GM19351 (cell line): ENCODE measurements at regions not wholly inside any gene's neighbourhood (a gene's known extent, or its start where the extent isn't known, plus 50 kb on each side); places are given as distances from the start of the nearest gene placed in this dataset.

Experiments
- ATAC-seq: cut with Tn5 transposase; IDR thresholded peaks from one replicate; pipeline ENCODE4 v1.9.1; 2021; ENCODE audit warnings: mild to moderate bottlenecking, moderate library complexity; ENCODE audit not compliant: unreplicated experiment

DNA sequence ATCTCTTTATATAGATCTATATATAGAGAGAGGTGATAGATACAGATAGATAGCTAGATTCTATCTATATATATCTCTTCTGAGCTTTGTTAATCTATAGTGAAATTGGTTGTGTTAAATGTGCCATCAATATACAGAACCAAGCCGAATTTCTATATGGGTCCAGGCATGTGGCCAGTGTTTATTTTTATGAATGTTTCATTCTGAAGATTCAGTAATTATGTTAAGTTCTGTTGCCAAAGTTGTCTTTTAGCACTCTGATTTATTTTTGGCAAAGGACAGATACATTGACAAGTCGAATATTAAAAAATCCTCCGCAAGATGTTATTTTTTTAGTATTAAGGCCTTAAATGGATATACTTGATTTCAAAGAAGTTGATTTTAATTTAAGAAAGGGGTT is 190.4 kb upstream of the HTR2A start:
- ATAC-seq = no peak

DNA sequence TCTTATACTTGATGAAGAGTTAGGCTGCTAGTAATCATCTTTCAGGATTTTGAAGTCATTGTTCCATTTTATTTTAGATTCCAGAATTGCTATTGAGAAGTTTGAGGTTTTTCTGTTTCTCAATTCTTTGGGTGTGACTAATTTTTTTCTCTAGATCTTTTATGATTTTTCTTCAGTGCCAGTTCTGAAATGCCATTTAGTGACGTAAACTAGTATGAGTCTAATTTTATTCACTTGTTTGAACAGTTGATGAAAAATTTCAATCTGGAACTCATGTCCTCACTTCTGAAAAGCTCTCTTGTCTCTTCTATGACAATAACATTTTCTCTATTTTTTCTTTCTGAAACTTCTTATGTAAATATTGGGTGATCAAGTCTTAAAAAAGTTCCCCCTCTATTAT is 188.5 kb upstream of the HTR2A start:
- ATAC-seq = no peak

DNA sequence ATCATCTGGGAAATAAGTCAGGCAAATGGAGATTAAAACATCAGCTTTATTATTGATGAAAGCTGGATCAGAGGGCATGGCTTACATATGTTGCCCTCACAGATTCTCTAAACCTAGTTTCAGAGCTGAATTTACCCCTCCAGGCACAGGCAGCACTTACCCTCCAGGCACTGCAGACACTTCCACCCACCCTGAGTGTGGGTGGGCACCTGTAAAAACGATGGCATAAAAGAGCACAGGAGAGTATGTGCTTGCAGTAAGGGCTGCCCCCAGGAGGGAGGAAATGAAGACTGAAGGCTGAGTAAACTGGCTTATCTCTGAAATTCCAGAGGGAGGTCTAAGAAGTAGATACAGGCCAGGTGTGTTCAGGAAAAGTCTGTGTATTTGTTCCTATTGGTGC is 185.0 kb upstream of the HTR2A start:
- no peak for ATAC-seq

DNA sequence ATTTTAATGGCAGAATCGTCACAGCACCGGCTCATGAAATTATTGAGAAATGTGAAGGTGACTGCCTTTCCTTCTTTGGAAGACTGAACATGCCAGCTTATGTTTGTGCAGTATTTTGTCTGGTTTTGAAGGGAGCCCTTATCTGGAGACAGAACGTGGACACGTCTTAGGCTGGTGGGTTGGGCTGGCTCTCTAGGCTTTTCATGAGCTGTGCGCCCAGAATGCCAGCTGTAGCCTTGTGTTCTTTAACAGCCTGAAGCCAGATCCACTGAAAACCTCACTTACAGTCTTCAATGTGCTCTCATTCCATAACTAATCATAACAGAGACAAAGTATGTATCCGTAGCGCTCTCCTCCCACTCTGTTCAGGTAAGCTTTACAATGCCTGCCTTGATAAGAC is 184.4 kb upstream of the HTR2A start:
- no peak for ATAC-seq

DNA sequence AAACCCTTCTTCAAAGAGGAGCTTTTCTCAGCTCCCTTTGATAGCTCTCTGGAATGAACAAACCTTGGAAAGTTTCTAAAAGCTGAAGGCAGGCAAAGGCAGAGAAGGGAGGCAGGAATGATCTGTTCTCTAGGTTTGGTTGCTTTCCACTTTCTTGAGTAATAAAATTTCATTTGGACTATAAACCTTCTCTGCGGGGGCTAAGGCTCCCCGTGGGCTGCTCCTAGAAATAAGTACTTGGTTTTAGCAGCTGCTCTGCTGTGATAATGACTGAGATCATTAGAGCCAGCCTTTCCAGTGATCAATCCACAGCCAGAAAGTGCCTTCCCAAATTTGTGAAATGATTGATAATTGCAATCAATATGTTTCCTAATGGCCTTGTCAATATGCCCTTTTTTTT is 183.8 kb upstream of the HTR2A start:
- ATAC-seq = no peak

DNA sequence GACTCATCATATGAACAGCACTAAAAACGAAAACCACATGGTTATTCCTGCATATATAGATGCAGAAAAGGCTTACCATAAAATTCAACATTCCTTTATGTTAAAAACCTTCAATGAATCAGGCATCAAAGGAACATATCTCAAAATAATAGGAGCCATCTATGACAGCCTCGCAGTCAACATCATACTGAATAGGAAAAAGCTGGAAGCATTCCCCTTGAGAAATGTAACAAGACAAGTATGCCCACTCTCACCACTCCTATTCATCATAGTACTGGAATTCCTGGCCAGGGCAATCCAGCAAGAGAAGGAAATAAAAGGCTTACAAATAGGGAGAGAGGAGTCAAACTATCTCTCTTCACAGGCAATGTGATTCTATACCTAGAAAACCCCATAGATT is 179.6 kb upstream of the HTR2A start:
- no peak for ATAC-seq

DNA sequence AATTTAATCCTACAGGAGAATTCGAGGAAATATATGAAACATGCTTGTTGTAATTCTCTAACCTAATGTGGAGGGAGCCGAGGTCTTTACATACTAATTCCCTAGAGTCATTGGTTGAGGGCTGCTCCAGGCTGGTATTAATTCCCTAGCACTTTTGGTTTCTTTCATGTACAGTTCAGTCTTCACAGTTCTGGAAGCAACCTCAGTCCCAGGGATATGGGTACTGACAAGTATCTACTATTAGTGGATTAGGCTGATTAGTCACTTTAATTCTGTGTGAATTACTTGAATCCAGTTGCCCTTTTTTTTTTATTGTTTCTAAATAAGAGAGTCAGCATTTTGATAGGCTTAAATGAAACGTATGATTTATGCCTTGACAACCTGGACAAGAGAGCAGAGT is 172.3 kb upstream of the HTR2A start:
- ATAC-seq = no peak

DNA sequence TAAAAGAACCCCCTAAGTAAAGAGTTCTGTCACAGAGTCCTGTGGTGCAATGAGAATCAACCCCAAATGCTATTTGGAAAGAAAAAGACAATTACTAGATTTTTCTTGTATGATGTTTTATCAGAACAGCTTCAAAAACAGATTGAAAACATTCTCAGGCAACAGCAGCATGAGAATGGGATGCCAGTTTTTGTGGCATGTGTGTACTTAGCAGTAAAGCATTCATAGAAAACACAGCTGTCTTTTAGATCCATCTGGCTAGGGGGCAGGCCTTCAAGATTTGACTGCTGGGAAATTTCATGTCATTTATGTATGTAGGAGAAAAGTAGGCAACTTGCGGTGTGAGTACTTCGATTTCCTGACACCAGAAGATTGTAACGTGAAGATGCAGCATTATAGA is 170.5 kb upstream of the HTR2A start:
- ATAC-seq = no peak

DNA sequence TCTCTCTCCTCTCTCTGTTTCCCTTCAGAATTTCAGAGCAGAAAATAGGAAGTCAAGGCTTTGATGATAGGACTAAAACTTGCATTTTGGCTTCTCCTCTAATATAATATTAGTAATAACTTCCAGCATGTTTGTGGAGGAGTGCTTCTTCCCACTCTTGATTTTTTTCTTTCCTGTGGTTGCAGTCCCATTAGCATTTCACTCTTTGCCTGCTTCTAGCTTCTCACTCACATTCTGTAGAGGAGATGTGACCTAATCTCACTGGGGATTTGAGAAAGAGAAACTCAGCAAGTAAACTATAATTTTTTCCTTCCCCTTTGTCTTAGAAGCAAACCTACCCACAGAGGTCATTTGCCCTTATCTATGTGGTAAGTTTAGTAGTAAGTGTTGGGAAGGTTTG is 169.4 kb upstream of the HTR2A start:
- no peak for ATAC-seq

DNA sequence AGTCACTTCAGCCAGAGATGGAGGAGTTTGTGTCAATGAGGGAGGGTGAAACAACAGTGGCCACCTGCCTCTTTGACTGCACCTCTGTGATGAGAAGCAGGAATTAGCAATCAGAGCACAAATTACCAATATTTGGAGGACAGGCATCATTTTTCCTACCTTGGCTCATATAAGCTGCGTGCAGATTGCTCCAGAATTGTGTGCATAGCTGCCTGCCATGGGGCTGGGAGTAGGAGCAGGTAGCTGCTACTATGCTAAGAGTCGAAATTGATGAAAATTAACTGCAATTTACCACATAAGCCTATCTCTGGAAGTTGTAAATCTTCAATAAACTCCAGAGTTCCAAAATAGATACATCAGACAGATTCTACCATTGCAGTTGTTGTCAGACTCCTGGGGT is 167.5 kb upstream of the HTR2A start:
- no peak for ATAC-seq

DNA sequence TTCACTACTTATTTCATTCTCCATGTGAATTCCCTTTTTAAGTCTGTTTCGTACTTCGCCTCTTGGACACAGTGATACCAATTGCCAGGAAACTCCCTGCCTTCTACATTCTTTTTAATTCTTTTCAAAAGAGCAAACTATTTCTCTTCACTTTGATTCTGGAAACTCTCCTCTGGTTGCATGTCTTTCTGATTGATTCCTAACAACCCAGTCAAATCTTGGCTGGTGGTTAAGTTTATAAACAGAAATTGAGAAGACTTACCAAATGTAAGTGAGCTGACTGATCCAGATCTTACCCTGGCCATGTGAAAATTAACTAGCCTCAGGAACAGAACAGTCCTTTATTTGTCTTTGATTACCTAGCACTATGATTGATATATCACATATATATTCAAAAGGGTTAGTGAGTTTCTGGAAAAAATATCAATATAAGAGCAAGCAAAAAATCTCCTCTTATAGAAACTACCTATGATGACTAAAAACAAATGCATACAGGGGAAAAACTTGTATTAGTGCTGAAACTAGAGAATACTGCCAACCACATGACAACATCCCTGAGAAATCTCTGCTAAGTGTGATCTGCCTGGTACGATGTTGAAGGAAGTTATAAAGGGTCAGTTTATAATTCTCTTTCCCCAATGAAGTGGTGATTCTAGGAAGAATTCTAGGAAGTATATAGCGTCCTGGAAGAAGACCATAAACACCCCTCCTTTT is 152.6 kb upstream of the HTR2A start:
- ATAC-seq = peak; percentile 53

DNA sequence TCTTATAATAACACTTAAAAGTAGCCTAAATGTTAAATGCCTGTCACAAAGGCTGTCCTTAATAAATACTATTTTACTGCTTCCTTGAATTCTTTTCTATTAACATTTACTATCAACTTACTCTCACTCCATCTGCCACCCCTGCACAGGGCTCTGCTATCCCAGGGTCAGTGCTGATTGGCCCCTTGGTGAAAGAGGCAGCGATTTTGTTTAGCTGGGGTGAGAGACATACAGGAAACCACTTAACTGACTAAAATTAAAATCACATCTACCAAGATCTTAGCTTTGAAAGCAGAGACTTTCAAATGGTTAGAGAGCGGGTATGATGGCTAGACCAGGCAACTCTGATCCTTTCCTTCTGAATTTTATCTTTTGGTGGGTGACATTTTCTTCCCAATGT is 149.9 kb upstream of the HTR2A start:
- ATAC-seq = no peak

DNA sequence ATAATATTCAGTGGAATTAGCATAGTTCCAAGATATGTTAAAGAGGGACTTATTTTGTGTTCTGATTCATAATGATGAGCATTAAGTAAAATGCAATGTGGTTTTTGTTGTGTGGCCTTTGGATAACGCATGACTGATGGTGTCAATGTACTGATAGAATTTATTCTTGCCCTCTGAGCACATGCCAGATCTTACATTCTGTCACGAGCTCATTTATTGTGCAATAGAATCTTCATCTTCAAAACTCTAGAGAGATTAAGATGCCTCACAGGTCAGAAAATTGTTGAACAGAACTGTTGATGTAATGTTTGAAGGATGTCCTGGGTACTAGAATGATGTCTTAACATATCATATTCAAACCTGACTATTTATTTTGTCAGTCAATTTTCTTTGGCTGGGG is 148.0 kb upstream of the HTR2A start:
- ATAC-seq = no peak

DNA sequence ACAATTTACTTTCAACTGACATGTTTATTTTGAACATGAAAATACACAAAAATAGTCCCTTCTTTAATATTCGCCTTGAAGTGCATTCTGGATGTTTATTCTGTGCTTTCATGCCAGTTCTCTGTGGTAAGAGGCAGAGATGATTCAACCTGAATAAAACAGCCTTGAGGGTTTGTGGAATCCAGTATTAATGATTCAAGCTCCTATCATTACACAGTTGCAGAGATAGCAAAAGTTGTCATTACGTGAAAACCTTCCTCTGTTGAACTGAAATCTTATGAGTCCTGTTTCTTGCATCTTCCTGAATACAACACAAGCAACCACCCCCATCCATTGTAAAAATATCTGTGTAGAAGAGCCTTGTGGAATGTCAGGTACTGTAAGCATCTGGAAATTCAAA is 142.3 kb upstream of the HTR2A start:
- no peak for ATAC-seq

DNA sequence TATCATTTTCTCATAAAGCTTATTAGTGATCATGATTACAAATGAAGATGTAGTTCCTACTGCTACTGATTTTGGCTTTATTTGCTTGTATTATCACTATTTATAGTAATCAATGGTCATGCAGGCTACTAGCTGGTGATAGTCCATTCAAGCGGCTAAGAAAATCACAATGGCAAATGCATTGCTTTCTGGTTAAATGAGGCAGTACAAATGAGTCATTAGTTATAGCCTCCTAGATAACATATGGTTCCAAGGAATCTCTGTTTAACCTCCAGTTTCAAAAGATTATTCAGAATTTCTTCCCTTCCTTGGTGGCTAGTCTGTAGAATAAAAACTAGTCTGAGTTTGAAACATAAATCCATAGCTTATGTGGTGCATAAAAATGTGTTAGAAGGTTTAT is 141.3 kb upstream of the HTR2A start:
- no peak for ATAC-seq

DNA sequence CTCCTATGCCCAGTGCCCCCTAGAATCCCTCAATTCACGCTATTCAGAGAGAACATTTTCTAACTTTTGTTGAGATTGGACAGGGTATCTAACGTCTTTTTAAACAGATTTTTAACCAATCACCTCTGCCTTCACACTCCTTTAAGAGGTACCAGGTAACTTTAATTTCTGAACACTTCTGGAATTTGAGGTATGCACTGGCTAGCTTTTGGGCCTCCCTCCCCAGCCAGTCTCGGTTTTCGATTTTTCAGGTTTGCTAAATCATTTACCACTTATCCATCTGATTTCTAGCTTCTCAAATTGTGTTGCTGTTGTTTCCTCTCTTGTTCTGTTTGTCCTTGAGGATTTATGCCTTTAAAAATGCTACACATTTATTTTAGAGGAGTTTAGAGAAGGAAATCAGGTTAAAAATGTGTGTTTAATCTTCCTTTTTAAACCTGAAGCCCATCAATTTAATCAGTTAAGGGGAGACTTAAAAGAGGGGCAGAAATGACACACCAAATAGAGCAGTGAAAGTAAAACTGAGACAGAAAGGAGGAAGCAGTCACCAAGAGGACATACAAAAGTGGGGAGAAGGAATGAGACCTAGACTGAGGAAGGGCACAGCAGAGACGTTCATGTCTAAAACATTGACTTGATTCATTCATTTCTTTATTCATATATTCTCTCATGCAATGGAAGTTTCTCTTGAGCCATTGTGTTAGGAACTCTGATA is 139.6 kb upstream of the HTR2A start:
- ATAC-seq = peak; percentile 98

DNA sequence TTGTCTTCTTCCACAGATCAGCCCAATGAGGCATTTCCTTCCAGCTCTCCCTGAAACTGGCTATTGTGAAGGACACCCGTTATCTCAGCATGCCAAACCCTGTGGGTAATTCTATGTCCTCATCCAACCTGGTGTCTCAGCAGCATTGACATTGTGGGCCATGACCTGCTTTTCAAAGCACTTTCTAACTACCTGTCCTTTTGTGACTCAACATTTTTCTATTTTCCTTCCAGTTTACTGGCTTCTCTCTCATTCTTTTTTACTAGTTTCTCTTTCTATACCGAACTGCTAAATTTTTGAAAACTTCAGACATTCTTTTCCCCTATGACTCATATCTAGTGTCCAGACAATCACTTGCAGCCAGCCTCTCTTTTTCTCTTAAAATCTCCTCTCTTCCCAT is 136.4 kb upstream of the HTR2A start:
- no peak for ATAC-seq

DNA sequence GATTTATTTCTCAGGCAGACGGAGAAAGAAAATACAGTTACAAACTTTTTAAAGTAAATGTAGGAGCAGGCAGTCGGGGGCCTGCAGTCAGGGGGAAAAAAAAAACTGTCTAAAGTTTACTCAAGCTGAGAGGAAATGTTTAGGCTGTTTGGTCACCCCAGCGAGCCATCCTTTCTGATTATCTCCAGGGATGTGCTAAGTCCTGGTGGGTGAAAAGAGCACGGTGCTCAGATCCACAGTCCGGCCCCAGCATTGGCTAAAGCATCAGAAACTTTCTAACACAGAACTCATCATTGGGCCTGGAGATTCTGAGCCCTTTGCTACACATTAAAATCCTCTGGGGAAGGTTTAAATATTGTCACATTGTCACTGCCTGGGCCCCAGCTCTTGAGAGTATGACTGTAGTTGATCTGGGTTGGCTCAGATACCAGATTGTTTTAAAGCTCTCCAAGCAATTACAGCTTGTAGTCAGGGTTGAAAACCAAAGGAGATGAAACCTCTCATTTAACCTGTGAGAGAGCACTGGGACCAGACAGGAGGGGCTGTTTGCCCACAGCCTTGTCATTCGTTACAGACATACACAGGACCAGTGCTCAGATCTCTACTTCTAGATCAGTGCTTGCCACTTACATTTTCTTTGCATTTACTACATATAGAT is 131.1 kb upstream of the HTR2A start:
- no peak for ATAC-seq

DNA sequence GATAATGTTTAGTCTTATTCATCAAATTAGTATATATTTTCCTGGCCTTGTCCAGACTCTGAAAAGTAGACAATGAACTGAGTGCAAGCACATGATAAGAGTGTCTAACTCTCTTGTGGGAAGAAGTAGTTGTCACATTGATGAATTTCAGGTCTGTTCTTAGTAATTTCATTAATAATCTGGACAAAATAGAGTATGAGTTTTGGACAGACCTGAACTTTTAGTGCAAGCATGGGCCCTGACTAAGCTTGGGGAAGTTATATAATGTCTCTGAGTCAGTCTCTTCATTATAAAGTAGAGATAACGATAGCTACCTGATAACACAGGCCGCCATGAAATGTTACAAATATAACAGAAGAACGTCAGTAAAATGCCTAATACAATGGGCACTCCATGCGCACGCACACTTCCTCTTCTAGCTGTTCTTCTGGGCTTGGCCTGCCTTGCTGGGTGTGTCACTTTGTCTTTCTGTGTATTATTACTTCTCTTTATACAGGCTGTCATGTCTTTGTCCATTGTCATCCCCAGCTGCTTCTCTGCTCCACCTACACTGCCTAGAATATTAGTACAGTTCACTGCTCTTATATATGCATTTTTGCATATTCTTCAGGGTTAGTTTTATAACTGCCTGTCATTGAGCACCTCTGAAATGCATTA is 129.1 kb upstream of the HTR2A start:
- no peak for ATAC-seq

DNA sequence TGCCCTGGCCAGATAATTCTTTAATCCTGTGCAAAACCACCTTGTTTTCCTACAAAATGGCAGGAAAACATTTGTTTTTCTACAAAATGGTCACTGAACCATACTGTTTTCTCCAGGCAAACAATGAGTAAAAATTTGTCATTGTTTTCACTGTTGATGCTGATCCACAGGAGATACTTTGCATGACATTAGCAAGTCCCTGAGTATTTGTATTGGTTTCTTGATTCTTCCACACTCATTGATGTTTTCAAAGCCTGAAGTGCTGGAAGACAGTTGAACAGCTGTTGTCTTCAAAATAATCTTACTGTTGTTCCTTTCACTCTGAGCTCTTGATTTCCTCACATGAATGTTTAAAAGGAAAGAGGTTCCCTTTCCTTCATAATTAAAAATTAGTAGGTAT is 123.1 kb upstream of the HTR2A start:
- no peak for ATAC-seq

DNA sequence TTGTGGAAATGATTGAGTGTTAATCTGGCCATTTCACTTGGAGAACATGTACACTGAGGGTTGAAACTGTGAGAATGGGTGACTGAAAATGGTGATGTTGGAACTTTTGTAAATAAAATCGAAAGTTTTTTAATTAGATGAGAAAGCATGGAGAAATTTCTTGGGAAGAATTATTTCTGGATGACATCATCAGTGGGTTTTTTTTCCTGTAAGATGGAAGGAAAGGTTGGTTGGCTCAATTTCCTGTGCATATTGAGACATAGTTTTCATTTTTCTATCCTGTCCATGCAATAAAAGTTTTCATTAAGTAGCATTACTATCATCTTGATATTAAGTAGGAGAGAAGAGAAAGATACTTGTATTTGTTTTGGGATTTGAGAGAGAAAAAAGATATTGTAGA is 120.6 kb upstream of the HTR2A start:
- ATAC-seq = no peak

DNA sequence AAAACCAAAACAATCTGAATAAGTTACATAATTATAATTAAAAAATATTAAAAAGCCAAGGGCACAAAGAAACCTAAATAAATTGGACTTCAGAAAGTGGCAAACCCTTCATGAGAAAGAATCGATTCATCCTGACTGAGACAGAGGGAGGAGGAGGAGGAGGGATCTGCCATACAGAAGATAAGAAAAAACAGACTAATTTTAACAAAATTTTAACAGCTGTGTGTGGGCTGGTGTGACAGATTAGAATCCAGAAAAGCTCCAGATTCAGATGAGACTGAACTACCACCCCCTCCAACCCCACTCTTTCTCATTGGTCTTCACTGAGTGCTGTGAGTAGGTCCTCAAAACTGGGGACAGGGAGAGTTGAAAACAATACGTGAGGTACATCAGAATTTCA is 111.5 kb upstream of the HTR2A start:
- ATAC-seq = no peak
